NT2/D1 (cell line): ENCODE measurements at regions not wholly inside any gene's neighbourhood (a gene's known extent, or its start where the extent isn't known, plus 50 kb on each side); places are given as distances from the start of the nearest gene placed in this dataset.

ENCODE experiments used
- SUZ12 ChIP-seq: IDR thresholded peaks from 2 replicates; pipeline ENCODE4 v1.6.1; 2011; ENCODE audit not compliant: insufficient read length, insufficient read depth; ENCODE audit errors: extremely low read depth
- ZNF274 ChIP-seq: IDR thresholded peaks from 2 replicates; pipeline ENCODE4 v1.6.1; 2011; ENCODE audit warnings: mild to moderate bottlenecking, low read depth, low read length

GRCh38 chr2:64214281-64215115 is 70.3 kb upstream of the PELI1 start:
- TF ChIP-seq ZNF274 (no peak), SUZ12 (no peak)
